ENCODE measurements at regions not wholly inside any gene's neighbourhood (a gene's known extent, or its start where the extent isn't known, plus 50 kb on each side); places are given as distances from the start of the nearest gene placed in this dataset.
"Not testable (repeated sequence)": the region's sequence is repeated elsewhere in the genome, so short reads cannot be mapped to it uniquely, and the experiment has no call there.

- DNase-seq, result no peak
These were observed 64.7 kb downstream of the SNRPE start for GRCh38 chr1:203926025-203926540.

GRCh38 chr1:203929741-203930309, 68.4 kb downstream of the SNRPE start:
- DNase-seq, result no peak

- no peak for DNase-seq
These were observed 68.9 kb downstream of the SNRPE start for GRCh38 chr1:203930342-203930741.

GRCh38 chr1:203931953-203932352, 70.6 kb downstream of the SNRPE start:
- DNase-seq, result no peak

- DNase-seq, result no peak
These were observed 71.2 kb downstream of the SNRPE start for GRCh38 chr1:203932556-203932955.

GRCh38 chr1:203934027-203934426, 72.6 kb downstream of the SNRPE start:
- no peak for DNase-seq

- no peak for DNase-seq
These were observed 73.3 kb downstream of the SNRPE start for GRCh38 chr1:203934651-203935050.

GRCh38 chr1:203935321-203935720, 73.9 kb downstream of the SNRPE start:
- DNase-seq, result no peak

- DNase-seq, result no peak
These were observed 76.4 kb downstream of the SNRPE start for GRCh38 chr1:203937678-203938330.

- DNase-seq, result no peak
These were observed 83.4 kb downstream of the SNRPE start for GRCh38 chr1:203944651-203945404.

GRCh38 chr1:203954293-203954692, 92.9 kb downstream of the SNRPE start:
- DNase-seq, result no peak

GRCh38 chr1:203954788-203955552, 93.6 kb downstream of the SNRPE start:
- DNase-seq, result no peak

- DNase-seq, result no peak
These were observed 104.2 kb upstream of the SOX13 start for GRCh38 chr1:203968761-203969160.

GRCh38 chr1:203969846-203970245, 103.1 kb upstream of the SOX13 start:
- DNase-seq, result no peak

GRCh38 chr1:203985044-203985443, 87.9 kb upstream of the SOX13 start:
- peak; percentile 26 for DNase-seq

- DNase-seq, result no peak
These were observed 87.2 kb upstream of the SOX13 start for GRCh38 chr1:203985676-203986075.

GRCh38 chr1:203986887-203987461, 85.9 kb upstream of the SOX13 start:
- no peak for DNase-seq

GRCh38 chr1:203990118-203990517, 82.8 kb upstream of the SOX13 start:
- no peak for DNase-seq

GRCh38 chr1:203992440-203992839, 80.5 kb upstream of the SOX13 start:
- no peak for DNase-seq

GRCh38 chr1:203993256-203993655, 79.7 kb upstream of the SOX13 start:
- no peak for DNase-seq

- DNase-seq, result no peak
These were observed 77.7 kb upstream of the SOX13 start for GRCh38 chr1:203995228-203995627.

GRCh38 chr1:203996126-203996525, 76.8 kb upstream of the SOX13 start:
- DNase-seq, result peak; percentile 72

- not testable (repeated sequence) for DNase-seq
These were observed 74.3 kb upstream of the SOX13 start for GRCh38 chr1:203998571-203998970.
